GM19239 (cell line): ENCODE measurements at regions not wholly inside any gene's neighbourhood (a gene's known extent, or its start where the extent isn't known, plus 50 kb on each side); places are given as distances from the start of the nearest gene placed in this dataset.
"Not testable (repeated sequence)": the region's sequence is repeated elsewhere in the genome, so short reads cannot be mapped to it uniquely, and the experiment has no call there.

Experiments used
- DNase-seq: peaks from one replicate; pipeline ENCODE4 v3.0.0; 2011; ENCODE audit warnings: low spot score; ENCODE audit not compliant: insufficient read length
- FAIRE-seq: peaks from 2 replicates; lab custom pipeline; 2011; peaks lifted over from hg19 to GRCh38; lab: Jason Lieb, UNC

- DNase-seq, FAIRE-seq: not testable (repeated sequence)
Observed at GRCh38 chr14:27826149-27826548, 940.4 kb upstream of the FOXG1 start.

DNA sequence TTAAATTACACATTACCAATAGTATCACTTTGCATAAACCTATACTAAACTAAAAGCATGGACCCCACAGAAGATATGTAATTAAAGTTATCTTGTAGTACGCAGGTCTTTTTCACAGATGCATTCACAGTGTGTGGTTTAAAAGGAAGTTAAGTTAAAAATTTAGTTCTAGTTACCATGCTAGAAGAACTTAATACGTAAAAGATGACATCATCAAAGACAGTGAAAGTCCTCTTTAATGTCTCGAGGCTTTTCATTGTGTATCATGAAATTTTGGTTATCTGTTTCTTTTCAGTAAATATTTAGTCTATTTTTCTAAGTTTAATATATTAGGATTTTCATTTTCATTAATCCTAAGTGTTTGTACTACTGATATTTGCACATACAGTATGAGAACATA lies 934.6 kb upstream of the FOXG1 start:
- DNase-seq, FAIRE-seq: not testable (repeated sequence)

DNA sequence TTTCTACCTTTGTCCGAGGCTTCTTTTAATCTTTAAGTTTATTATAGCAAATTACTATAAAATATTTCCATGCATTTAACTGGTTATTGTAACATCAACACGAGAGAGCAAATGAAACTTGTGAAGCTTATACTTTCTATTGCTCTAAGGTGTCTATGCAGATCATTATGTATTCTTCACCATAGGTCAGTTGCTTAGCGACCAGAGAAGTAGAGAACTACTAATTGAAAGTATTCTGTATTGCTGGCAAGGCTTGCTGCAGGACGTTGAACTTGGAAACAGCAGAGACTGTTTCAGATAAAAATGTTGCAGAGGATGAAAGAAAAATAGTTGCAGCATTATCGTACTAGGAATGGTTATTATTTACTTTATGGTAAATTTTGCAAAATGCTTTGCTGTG lies 933.6 kb upstream of the FOXG1 start:
- DNase-seq, FAIRE-seq: not testable (repeated sequence)

- FAIRE-seq (no peak), DNase-seq (no peak)
Observed at GRCh38 chr14:27836386-27836785, 930.2 kb upstream of the FOXG1 start.

DNA sequence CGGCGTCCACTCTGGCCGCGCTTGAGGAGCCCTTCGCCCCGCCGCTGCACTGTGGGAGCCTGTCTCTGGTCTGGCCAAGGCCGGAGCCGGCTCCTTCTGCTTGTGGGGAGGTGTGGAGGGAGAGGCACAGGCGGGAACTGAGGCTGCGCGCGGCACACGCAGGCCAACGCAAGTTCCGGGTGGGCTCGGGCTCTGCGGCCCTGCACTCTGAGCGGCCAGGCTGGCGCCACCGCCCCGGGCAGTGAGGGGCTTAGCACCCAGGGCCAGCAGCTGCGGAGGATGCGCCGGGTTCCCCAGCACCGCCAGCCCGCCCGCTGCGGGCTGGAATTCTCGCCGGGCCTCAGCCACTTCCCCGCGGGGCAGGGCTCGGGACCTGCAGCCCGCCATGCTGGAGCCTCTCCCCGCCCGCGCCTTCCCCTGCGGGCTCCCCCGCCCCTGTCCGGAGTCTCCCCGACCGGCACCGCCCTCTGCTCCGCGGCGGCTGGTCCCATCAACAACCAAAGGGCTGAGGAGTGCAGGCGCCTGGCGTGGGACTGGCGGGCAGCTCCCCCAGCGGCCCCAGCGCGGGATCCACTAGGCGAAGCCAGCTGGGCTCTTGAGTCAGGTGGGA lies 921.2 kb upstream of the FOXG1 start:
- DNase-seq (no peak), FAIRE-seq (no peak)

- DNase-seq = no peak
- FAIRE-seq = no peak
Observed at GRCh38 chr14:27845902-27846301, 920.7 kb upstream of the FOXG1 start.

DNA sequence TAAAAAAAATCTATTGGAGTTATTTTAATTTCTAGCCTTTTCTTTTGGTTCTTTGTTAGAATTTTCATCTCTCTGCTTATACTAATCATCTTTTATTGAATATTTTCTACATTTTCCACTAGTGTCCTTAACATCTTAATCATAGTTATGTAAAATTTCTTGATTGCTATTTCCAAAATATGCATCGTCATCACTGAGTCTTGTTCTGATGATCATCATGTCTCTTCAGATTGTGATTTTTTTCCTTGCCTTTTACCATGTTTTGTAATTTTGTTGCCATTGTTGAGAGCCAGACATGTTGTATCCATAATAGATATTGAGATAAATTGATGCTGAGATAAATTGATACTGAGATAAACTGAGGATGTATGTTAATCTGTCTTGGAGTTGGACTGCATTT lies 919.1 kb upstream of the FOXG1 start:
- not testable (repeated sequence) for FAIRE-seq, DNase-seq

DNA sequence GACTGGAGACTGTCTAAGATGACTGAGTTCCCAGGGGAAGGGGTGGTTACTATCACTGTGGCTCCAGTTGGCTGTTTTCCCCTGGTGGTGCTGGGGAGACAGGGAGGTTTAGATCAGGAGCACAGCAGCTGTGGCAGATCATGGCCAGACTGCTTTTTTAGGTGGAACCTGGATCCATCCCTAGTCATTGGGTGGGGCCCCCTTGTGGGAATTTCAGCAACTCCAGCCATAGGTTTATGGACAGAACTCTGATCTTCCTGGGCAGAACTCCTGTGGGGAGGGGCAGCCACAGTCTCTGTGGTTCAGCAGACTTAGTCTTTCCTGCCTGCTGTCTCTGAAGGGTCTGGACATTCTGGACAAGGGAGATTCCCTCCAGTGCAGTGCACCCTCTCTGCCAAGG lies 917.4 kb upstream of the FOXG1 start:
- FAIRE-seq = not testable (repeated sequence)

GRCh38 chr14:27862684-27863083 lies 903.9 kb upstream of the FOXG1 start:
- DNase-seq (no peak), FAIRE-seq (no peak)

More for the DNA sequence above, 917.4 kb upstream of the FOXG1 start:
- DNase-seq = not testable (repeated sequence)

GRCh38 chr14:27863166-27863565 lies 903.4 kb upstream of the FOXG1 start:
- DNase-seq = no peak
- no peak for FAIRE-seq

DNA sequence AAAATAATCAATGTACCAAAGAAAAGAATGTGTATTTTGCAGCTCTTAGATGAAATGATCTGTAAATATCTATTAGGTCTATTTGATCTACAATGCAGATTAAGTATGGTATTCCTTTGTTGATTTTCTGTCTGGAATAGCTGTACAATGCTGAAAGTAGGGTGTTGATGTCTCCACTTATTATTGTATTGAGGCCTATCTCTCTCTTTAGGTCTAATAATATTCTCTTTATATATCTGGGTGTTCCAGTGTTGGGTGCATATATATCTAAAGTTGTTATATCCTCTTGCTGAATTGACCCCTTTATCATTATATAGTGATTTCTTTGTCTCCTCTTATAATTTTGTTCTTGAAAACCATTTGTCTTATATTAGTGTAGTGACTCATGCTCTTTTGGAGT lies 885.5 kb upstream of the FOXG1 start:
- FAIRE-seq = no peak
- no peak for DNase-seq

DNA sequence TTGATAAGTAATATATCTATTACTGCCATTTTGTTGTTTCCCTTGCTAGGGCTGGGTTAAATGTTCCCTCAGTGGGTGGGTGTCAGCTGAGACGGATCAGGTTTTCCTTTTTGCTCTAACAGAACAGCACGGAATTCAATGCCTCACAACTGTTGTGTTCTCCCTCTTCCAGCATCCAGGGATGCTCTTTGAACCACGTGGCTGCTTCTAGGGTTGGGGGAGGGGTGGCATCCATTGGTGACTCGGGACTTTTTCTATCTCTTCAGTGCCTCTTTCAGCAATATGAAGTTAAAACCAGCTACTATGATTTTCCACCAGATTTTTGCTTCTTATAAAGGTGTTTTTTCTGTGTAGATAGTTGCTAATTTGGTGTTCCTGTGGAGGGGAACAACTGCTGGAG lies 884.9 kb upstream of the FOXG1 start:
- FAIRE-seq (no peak), DNase-seq (no peak)

GRCh38 chr14:27886256-27886655 lies 880.3 kb upstream of the FOXG1 start:
- FAIRE-seq = no peak

DNA sequence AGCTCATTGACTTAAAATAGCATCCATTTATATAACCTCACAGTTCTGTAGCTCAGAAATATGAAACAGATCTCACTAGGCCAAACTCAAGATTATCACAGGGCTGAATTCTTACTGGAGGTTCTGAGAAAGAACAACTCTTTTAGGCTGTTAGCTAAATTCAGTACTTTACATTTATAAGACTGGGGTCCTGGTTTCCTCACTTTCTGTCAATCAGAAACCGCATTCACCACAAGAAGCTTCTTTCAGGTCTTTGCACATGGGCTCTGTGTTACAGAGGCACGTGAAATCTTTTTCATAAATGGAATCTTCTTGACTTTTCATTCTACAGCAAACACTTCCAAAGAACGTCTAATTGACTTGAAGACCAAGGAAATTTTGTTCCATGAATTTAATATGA lies 876.3 kb upstream of the FOXG1 start:
- DNase-seq = no peak
- FAIRE-seq = no peak

More at GRCh38 chr14:27886256-27886655, 880.3 kb upstream of the FOXG1 start:
- no peak for DNase-seq

DNA sequence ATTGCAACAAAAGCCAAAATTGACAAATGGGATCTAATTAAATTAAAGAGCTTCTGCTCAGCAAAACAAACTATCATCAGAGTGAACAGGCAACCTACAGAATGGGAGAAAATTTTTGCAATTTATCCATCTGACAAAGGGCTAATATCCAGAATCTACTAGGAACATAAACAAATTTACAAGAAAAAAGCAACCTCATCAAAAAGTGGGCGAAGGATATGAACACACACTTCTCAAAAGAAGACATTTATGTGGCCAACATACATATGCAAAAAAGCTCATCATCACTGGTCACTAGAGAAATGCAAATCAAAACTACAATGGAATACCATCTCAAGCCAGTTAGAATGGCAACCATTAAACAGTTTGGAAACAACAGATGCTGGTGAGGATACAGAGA lies 858.1 kb upstream of the FOXG1 start:
- DNase-seq, FAIRE-seq: not testable (repeated sequence)

DNA sequence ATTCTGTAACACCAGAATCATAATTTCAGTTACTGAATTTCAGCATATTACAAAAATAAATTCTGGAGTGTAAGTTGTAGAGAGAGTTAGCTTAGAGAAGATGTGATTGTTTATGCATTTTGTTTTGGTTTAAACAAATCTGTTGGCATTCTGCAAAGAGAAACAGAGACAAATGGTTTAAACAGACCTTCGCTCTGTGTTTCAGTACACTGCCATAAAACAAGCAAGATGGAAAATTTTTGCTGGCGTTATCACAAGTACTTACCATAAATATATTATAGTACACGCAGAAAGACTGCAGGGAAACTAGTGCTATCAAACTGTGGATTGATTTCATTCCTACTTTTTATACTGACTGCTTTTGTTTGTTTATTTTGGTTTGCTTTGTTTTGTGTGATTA lies 850.3 kb upstream of the FOXG1 start:
- no peak for FAIRE-seq
- no peak for DNase-seq

- DNase-seq = no peak
- no peak for FAIRE-seq
Observed at GRCh38 chr14:27917896-27918295, 848.7 kb upstream of the FOXG1 start.

DNA sequence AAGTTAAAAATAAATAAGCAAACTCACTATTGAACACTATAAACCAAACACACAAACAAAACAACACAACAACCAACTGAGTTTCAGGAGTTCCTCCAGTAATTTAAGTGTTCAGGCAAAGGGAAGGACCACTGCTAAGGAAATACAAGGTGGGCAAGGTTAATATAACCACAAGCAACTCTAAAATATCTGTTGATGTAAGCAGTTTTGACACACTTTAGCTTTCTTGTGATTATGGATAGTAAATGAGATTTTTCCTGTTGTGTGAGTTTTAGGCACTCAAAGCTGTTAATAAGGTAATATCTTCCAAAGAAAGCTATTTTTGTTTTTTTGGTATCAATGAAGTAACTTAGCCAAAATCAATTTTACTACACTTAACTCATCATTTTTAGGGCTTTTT lies 839.1 kb upstream of the FOXG1 start:
- no peak for FAIRE-seq
- no peak for DNase-seq

- DNase-seq (no peak), FAIRE-seq (no peak)
Observed at GRCh38 chr14:27929797-27930347, 836.7 kb upstream of the FOXG1 start.

DNA sequence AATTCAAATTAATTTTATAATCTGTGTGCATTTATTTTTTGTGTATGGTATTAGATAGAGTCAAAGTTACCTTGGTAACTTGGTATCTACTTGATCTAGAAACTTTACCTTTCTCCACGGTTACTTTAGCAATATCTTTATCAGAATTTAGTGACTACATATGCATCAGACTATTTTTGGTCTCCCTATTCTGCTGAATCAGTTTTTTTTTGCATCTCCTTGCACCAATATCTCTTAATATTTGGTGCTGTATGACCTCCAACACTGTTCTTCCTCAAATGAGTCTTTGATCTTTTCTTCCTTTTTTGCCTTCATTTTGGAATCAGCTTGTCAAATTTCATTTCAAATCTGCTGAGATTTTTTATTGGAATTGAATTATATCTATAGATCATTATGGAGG lies 828.2 kb upstream of the FOXG1 start:
- DNase-seq (no peak), FAIRE-seq (no peak)

GRCh38 chr14:27945512-27945911 lies 821.1 kb upstream of the FOXG1 start:
- no peak for FAIRE-seq
- no peak for DNase-seq

- FAIRE-seq (no peak), DNase-seq (no peak)
Observed at GRCh38 chr14:27958757-27959156, 807.8 kb upstream of the FOXG1 start.
